ENCODE measurements at regions not wholly inside any gene's neighbourhood (a gene's known extent, or its start where the extent isn't known, plus 50 kb on each side); places are given as distances from the start of the nearest gene placed in this dataset.

DNA sequence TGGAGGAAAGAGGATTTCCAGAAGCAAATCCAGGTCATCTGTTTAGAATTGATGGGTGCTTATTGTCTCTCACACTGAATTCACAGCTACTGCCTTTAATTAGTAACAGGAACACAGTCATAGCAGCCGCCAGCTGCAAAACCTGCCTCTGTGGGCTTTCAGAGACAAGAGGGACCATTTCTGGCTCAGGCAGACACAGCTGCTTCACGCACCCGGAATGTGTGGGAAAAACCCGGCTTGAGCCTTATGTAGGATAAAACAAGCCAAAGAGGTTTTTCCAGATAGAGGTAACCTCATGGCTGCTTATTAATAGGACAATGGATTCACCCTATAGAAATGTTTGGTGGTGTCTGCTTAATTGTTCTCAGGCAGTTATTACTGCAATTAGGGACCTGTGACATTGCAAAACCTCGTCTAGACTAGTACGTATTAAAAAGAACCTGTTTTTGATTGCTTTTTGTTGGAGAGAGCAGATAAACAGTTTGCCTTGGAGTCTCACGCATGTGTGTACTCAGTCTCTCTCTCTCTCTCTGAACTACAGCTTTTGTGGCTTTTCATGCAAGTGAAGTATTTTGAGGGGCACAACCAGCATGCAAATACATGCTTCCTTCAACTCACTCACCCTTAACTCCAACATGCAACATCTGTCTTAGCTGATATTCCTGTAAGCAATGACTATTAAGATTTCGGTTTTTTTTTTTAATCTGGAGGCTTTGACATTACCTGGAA, 302.7 kb downstream of the PLK2 start:
- no peaks in the 10 kb centered on the region for H3K4me1 Mint-ChIP-seq
- DNase-seq: no peak
- no peaks in the 10 kb centered on the region for H3K36me3 Mint-ChIP-seq
- H3K9me3 Mint-ChIP-seq: no peaks in the 10 kb centered on the region
- H3K27ac Mint-ChIP-seq: no peak overlapping the region
- peaks cover 5% of the 10 kb centered on the region for H3K27me3 Mint-ChIP-seq
- H3K4me3 Mint-ChIP-seq: no peak overlapping the region

DNA sequence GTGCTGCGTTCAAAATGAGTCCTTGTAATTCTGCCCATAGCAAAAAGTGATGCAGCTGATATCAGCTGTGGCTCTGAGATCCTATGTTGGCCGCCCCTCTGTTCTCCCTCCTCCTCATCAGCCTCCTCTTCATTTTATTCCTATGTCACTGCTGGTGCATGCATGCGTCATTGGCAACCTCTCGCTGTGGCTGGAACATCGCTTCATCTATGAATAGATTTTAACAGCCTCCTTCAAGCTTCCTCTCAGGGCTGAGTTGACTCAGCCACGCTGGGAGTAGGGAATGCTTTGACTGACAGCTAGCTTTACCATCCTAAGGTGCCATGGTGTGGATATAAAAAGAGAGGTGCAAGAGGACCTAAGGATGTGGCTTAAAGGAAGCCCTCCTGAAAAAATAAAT, 303.5 kb downstream of the PLK2 start:
- DNase-seq: no peak
- H3K4me1 Mint-ChIP-seq: no peaks in the 10 kb centered on the region
- H3K27ac Mint-ChIP-seq: no peak overlapping the region
- H3K36me3 Mint-ChIP-seq: no peaks in the 10 kb centered on the region
- no peaks in the 10 kb centered on the region for H3K9me3 Mint-ChIP-seq
- H3K27me3 Mint-ChIP-seq: peaks cover 8% of the 10 kb centered on the region
- no peak overlapping the region for H3K4me3 Mint-ChIP-seq

DNA sequence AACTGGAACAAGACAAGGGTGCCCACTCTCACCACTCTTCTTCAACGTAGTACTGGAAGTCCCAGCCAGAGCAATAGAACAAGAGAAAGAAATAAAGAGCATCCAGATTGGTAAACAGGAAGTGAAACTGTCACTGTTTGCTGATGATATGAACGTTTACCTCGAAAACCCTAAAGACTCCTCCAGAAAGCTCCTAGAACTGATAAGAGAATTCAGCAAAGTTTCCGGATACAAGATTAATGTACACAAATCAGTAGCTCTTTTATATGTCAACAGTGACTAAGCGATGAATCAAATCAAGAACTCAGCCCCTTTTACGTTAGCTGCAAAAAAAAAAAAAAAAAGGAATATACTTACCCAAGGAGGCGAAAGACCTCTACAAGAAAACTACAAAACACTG, 306.6 kb downstream of the PLK2 start:
- Mint-ChIP-seq H3K36me3 (no peaks in the 10 kb centered on the region), H3K4me1 (no peaks in the 10 kb centered on the region), H3K4me3 (no peak overlapping the region), H3K27me3 (peaks cover 8% of the 10 kb centered on the region), H3K9me3 (no peaks in the 10 kb centered on the region), H3K27ac (no peak overlapping the region)
- DNase-seq: no peak

DNA sequence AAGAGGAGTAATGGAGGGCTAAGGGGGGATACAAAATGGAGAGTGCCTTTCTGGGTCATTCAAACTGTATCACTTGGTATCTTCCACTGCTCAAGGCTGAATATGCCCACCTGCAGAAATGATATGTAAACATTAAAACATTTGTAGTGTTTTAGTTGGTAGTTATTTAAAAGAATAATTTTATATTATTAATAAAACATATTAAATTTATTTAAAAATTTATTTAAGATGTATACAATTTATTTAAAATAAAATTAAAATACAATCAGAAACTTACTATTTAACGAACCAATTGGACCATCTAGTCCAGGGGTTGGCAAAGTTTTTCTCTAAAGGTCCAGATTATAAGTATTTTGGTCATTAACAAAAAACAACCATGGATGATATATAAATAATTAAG, 308.5 kb downstream of the PLK2 start:
- H3K27ac Mint-ChIP-seq: no peak overlapping the region
- no peak for DNase-seq

DNA sequence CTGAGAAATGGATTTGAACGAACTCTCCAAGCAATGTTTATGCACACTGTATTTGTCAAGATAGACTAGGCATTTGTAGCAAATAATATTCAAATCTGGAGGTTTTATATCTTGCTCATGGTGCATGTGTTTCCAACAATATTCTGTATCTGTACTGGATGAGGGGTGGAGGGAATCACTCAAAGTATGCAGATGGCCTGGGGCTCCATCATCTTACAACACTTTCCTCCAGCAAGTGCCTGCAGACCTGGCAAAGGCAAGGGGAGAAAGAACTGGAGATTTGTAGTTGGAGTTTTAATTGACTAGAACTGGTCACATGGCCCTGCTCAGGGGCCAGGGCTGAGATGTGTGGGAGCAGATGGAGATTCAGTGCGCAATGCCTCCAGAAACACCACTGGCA, 309.0 kb downstream of the PLK2 start:
- Mint-ChIP-seq H3K27ac (no peak overlapping the region), H3K9me3 (no peaks in the 10 kb centered on the region), H3K27me3 (peaks cover 8% of the 10 kb centered on the region), H3K4me1 (no peaks in the 10 kb centered on the region), H3K4me3 (no peak overlapping the region), H3K36me3 (no peaks in the 10 kb centered on the region)
- DNase-seq: no peak

More for the DNA sequence above, 308.5 kb downstream of the PLK2 start:
- no peak overlapping the region for H3K4me3 Mint-ChIP-seq
- no peaks in the 10 kb centered on the region for H3K36me3 Mint-ChIP-seq
- H3K4me1 Mint-ChIP-seq: no peaks in the 10 kb centered on the region
- no peaks in the 10 kb centered on the region for H3K9me3 Mint-ChIP-seq
- peaks cover 8% of the 10 kb centered on the region for H3K27me3 Mint-ChIP-seq

DNA sequence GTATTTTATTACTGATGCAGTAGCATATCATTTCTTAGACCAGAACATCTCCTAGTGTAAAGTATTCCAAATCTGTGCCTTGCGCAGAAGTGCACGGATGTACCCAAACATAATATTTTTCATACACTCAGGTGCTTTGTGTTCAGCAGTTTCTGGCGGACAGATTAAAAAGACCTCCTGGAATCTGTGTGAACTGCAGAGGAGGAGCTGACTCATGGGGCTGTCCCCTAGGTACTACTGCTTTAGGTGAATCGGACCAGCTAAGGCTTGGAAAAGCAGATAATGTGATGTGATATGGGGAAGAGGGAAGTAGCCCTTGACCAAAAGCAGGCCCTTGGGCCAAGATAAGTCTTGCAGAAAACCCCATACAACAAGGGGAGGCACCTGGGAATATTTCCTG, 310.1 kb downstream of the PLK2 start:
- no peaks in the 10 kb centered on the region for H3K9me3 Mint-ChIP-seq
- no peaks in the 10 kb centered on the region for H3K4me1 Mint-ChIP-seq
- DNase-seq: no peak
- no peaks in the 10 kb centered on the region for H3K36me3 Mint-ChIP-seq
- no peak overlapping the region for H3K4me3 Mint-ChIP-seq
- H3K27me3 Mint-ChIP-seq: peaks cover 8% of the 10 kb centered on the region
- no peak overlapping the region for H3K27ac Mint-ChIP-seq

DNA sequence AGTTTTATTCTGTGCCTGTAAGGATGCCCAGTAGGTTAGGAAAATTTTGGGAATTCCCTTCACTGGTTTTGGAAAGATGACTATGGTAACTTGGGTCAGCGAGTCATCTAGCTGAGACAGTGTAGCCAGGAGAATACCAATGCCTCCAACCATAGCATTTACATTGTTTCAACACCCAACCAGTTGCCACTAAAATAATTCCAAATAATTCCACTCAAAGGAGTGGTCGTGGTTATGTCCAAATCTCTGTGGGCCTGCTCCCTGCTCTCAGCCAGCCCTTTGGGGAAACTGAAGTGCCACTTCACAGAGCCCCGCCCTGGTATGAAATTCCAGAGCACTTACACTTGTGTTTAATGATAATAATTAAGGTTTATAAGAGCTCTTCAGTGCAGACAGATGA, 310.5 kb downstream of the PLK2 start:
- H3K4me1 Mint-ChIP-seq: no peaks in the 10 kb centered on the region
- H3K27me3 Mint-ChIP-seq: peaks cover 8% of the 10 kb centered on the region
- H3K4me3 Mint-ChIP-seq: no peak overlapping the region
- no peak for DNase-seq
- no peaks in the 10 kb centered on the region for H3K36me3 Mint-ChIP-seq
- no peak overlapping the region for H3K27ac Mint-ChIP-seq
- H3K9me3 Mint-ChIP-seq: no peaks in the 10 kb centered on the region

DNA sequence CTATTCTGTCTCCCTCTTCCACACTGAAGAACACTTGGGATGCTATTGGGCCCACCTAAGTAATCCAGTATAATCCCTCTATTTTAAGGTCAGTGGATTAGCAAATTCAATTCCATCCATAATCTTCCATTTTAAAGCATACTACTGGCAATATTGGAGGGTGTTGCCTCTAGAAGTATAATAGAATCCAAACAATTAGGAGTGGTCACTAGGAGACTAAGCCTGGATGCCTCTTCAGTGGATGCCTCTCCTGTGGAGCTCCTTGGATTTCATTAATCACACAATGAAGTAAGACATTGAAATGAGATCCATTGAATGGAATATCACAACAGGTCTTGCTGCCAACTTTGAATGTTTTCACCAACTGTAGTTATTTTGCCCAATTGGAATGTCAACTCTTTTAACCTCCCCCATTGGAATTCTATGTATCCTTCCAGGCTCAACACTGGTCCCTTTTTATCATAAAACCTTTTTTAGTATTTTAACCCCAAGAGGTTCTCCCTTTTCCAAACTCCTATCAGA, 311.6 kb downstream of the PLK2 start:
- Mint-ChIP-seq H3K9me3 (no peaks in the 10 kb centered on the region), H3K4me3 (no peak overlapping the region), H3K4me1 (no peaks in the 10 kb centered on the region), H3K27ac (no peak overlapping the region), H3K27me3 (peaks cover 5% of the 10 kb centered on the region), H3K36me3 (no peaks in the 10 kb centered on the region)
- no peak for DNase-seq

DNA sequence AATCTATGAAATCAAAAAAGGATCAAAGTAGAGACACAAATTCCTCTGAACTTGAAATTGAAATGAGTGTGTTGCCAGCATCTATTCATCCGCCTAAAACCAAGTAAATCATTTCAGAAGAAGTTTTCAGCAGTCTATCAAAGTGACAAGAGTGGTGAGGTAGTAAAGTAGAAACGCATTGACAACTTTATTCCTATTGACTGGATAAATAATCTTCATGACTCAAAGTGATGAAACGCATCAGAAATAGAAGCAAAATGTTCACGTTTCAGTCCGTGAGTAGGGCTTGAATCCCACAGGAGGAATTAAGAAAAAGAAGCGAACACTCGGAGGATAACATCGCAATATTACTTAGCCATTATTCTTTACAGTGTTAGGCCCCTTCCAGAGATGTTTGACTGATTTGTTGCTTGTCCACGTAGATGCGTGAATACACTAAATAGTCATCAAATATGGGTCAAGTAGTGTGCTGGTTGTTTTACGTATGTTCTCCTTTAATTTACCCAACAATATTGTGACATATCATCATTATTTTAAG, 314.4 kb downstream of the PLK2 start:
- Mint-ChIP-seq H3K27me3 (peaks cover 3% of the 10 kb centered on the region), H3K36me3 (no peaks in the 10 kb centered on the region), H3K4me1 (no peaks in the 10 kb centered on the region), H3K27ac (no peak overlapping the region), H3K9me3 (no peaks in the 10 kb centered on the region), H3K4me3 (no peak overlapping the region)
- DNase-seq: no peak

DNA sequence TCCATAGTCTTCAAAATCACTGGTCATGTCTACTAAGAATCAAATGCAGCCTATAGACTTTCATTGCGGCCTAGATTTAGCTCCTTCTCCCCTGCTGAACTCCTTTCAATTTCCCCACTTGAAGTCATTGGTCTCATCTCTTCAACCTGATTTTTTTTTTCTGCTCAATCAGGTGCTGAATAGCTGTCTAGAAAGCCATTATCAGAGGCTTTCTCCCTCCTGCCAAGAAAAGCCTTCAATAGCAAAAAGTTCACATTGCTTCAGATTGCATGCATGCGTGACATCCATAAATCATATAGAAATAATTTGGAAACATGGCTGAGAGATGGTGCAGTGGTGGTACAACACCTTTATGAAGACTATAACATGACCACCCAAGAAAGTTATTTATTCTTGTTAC, 316.2 kb downstream of the PLK2 start:
- Mint-ChIP-seq H3K4me1 (no peaks in the 10 kb centered on the region), H3K36me3 (no peaks in the 10 kb centered on the region), H3K27ac (no peak overlapping the region), H3K4me3 (no peak overlapping the region), H3K9me3 (no peaks in the 10 kb centered on the region), H3K27me3 (peaks cover 3% of the 10 kb centered on the region)
- no peak for DNase-seq

DNA sequence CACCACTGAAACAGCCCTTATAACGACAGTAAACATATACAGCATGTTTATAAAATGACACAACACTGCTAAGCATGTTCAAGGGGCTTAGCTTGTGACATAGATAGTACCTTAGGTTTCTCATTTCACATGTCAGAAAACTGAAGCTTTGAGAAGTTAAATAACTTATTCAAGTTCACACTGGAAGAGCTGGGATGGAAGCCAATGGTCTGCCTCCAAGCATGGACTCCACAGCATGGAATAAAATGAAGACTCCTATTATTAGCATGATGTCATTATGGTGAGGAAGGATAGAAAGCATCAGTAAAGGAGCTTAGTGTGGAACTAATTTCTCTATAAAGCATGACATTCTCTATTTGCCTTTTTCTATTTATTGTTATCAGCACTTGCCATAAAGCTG, 316.7 kb downstream of the PLK2 start:
- peaks cover 3% of the 10 kb centered on the region for H3K27me3 Mint-ChIP-seq
- no peak overlapping the region for H3K4me3 Mint-ChIP-seq
- H3K27ac Mint-ChIP-seq: no peak overlapping the region
- no peak for DNase-seq
- no peaks in the 10 kb centered on the region for H3K36me3 Mint-ChIP-seq
- H3K4me1 Mint-ChIP-seq: no peaks in the 10 kb centered on the region
- H3K9me3 Mint-ChIP-seq: no peaks in the 10 kb centered on the region

DNA sequence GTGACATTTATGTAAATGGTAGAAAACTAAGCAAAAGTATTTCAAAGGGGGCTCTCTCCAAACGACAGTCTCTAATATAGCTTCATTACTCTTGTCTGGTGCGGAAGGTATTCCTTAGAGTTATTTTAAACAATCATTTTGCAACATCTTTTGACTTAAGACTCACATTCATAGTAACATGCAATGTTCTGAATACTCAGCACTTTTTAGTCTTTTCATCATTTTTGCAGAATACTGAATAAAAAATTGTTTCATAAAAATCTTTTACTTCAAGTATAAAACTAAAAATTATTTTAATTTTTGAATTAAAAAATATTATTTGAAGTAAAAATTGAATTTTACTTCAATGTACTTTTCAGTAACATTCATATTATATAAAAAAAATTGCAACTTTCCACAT, 321.1 kb downstream of the PLK2 start:
- Mint-ChIP-seq H3K9me3 (no peaks in the 10 kb centered on the region), H3K27me3 (peaks cover 3% of the 10 kb centered on the region), H3K27ac (no peak overlapping the region), H3K4me3 (no peak overlapping the region), H3K4me1 (no peaks in the 10 kb centered on the region), H3K36me3 (no peaks in the 10 kb centered on the region)
- no peak for DNase-seq

DNA sequence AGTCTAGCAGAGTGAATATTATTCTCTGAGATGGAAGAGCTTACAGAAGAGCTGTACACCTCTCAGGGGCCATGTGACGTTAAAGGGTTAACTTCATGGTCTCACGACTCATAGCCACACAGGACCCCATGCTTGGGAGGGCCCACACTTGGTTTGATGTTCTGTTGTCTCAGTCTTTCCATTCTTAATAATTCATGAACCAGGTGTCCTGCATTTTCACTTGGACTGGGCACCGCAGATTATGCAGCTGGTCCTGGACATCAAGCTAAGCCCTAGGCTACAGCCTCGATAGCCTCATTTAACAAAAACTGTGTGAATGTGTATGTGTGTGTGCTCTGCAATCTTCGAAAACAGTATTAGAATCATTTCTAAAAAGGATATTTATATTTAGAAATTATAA, 323.5 kb downstream of the PLK2 start:
- Mint-ChIP-seq H3K4me1 (no peaks in the 10 kb centered on the region), H3K9me3 (no peaks in the 10 kb centered on the region), H3K36me3 (no peaks in the 10 kb centered on the region), H3K27ac (no peak overlapping the region), H3K4me3 (no peak overlapping the region), H3K27me3 (no peaks in the 10 kb centered on the region)
- DNase-seq: no peak

DNA sequence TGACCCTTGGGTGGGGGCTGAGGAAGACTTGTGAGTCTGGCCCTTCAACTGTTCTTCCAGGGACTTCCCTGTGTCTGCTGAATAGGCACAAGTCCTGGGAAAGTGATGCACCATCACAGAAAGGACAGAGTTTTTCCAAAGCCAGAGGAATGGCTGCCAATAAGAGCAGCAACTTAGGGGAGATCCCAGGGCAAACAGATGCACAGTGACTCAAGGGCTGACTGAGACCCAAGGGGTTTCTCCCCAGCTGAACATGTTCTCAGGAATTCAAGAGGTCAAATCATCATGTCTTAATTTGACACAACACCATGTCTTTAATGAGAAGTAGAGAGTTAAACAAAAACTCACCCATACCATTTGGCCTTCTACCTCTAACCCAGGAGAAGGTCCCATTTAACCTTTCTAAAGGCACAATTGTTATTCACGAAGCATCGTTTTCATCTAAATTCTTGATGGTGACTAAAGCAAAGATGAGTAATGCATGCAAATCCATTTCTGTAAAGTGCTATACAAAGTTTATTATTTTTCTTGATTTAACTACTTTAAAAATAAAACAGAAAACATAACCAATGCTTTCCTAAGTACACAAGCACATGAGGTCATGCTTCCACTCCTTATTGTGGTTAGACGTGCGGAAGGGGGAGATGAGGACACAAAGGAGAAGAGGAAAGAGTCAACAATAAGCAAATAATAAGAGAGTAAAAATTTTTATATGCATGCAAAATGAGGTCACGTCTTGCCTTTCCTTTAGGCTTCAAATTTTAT, 324.1 kb downstream of the PLK2 start:
- Mint-ChIP-seq H3K4me1 (no peaks in the 10 kb centered on the region), H3K4me3 (no peak overlapping the region), H3K9me3 (no peaks in the 10 kb centered on the region), H3K36me3 (no peaks in the 10 kb centered on the region), H3K27ac (no peak overlapping the region), H3K27me3 (no peaks in the 10 kb centered on the region)
- DNase-seq: no peak

DNA sequence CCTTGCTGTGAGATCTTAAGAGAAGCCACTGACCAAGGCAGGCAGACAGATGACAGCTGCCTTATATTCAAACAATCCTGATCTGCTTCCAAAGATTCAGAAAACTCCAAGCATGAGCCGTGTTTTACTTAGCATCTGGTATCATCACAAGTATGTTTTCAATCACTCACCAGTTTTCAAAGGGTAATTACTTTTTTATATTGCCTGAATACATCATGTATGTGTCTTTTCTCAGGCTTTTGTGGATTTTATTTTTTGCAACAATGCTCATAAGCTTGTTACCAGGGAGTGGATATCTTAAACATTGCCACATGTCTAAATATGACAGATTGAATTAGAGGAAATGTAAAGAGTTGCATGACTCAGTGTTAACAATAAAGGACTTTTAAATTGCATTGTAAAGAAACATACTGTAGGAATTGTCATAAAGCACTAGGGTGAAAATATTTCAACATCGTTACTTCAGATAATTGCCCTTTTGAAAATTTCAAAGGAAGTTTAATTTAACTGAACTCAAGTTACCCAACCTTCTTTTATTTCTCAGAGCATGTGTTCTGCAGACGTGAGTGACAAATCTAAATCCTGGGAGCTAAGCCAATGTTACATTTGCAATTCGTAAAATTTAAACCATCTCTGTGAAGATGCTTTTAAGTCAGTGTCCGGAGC, 326.1 kb downstream of the PLK2 start:
- Mint-ChIP-seq H3K4me3 (no peak overlapping the region), H3K27me3 (no peaks in the 10 kb centered on the region), H3K4me1 (no peaks in the 10 kb centered on the region), H3K9me3 (no peaks in the 10 kb centered on the region), H3K27ac (no peak overlapping the region), H3K36me3 (no peaks in the 10 kb centered on the region)
- DNase-seq: no peak
